ENCODE measurements at regions not wholly inside any gene's neighbourhood (a gene's known extent, or its start where the extent isn't known, plus 50 kb on each side); places are given as distances from the start of the nearest gene placed in this dataset.

DNA sequence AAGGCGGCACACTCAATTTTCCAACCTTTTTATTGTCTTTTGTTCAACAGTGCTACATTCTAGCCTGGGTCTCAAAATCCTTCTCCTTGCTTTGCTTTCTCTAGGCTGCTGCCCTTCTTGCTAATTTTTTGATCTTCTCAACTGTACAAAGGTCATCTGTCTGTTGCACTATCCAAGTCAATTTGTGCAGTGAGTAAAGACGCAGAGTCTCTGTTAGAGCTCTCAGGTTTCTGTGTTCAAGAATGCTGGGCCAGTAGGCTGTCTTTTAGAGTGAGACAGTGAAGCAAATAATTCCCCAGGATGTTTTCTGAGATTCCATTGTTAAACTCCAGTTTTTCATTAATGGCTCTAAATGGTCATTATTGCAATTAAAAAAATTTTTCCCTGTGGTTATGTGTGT, 255.7 kb upstream of the ACTBL2 start:
- Histone ChIP-seq H3K4me3 (ENCODE audit: extremely low read depth in 1 of 4, insufficient read depth in 2 of 4, low read depth in 3 of 4, low read length in 4 of 4) (no peak overlapping the region), H3K18ac (ENCODE audit: extremely low read depth, low read length) (no peak overlapping the region), H3K56ac (replicated peaks; ENCODE audit: insufficient read length, low read depth, low read length) (no peak overlapping the region), H3K27ac (ENCODE audit: low read depth, low read length) (no peak overlapping the region), H3K4me1 (replicated peaks in 1 of 4; ENCODE audit: control insufficient read depth in 3 of 4, insufficient read depth in 4 of 4, low read length in 3 of 4) (peaks cover 0 to 4% (median 0%) of the 10 kb centered on the region in 4 experiments; a peak in 1 of 7 replicates), H4K8ac (ENCODE audit: extremely low read depth, insufficient read depth, low read length) (no peak overlapping the region), H3K27me3 (replicated peaks in 1 of 4; ENCODE audit: control insufficient read depth in 3 of 4, extremely low read depth in 1 of 4, insufficient read depth in 3 of 4, low read length in 3 of 4) (no peaks in the 10 kb centered on the region), H4K20me1 (replicated peaks in 1 of 2; ENCODE audit: control insufficient read depth in 1 of 2, insufficient read depth in 2 of 2, low read length in 2 of 2) (no peaks in the 10 kb centered on the region), H4K5ac (ENCODE audit: insufficient read length, low read depth, low read length) (no peak overlapping the region), H2AFZ (ENCODE audit: low read length) (no peak overlapping the region), H3K79me2 (ENCODE audit: control insufficient read depth in 1 of 2, insufficient read depth in 2 of 2, low read length in 2 of 2) (no peaks in the 10 kb centered on the region), H4K91ac (replicated peaks; ENCODE audit: insufficient read length, low read length) (no peak overlapping the region), H2BK20ac (ENCODE audit: low read length) (no peak overlapping the region), H2BK15ac (ENCODE audit: low read length) (no peak overlapping the region), H2BK12ac (ENCODE audit: low read depth, low read length) (no peak overlapping the region), H3K14ac (ENCODE audit: insufficient read length) (no peak overlapping the region), H3K36me3 (ENCODE audit: control insufficient read depth in 2 of 4, insufficient read depth in 4 of 4, low read length in 3 of 4) (no peaks in the 10 kb centered on the region), H2BK120ac (replicated peaks; ENCODE audit: low read depth, low read length) (no peak overlapping the region), H2BK5ac (ENCODE audit: low read depth, low read length) (no peak overlapping the region), H3K23me2 (ENCODE audit: low read depth, low read length) (no peaks in the 10 kb centered on the region; the same call in 1 of the 2 replicates), H3K79me1 (ENCODE audit: low read depth, low read length) (no peaks in the 10 kb centered on the region), H3K9ac (replicated peaks in 1 of 4; ENCODE audit: extremely low read depth in 1 of 4, low read depth in 3 of 4, low read length in 3 of 4) (no peak overlapping the region), H3K4ac (replicated peaks; ENCODE audit: insufficient read length, low read depth, low read length) (no peak overlapping the region), H3K23ac (ENCODE audit: insufficient read length) (no peak overlapping the region), H2AK5ac (ENCODE audit: low read depth, low read length) (no peak overlapping the region), H3K9me3 (ENCODE audit: insufficient read depth in 2 of 2, low read depth in 1 of 2, low read length in 1 of 2) (no peaks in the 10 kb centered on the region), H3K4me2 (ENCODE audit: insufficient read depth in 1 of 2, low read depth in 2 of 2, low read length in 2 of 2) (no peak overlapping the region)
- DNase-seq (ENCODE audit: low read depth in 1 of 2, low spot score in 2 of 2): no peak
- no peak for TF ChIP-seq KDM1A (IDR thresholded peaks at IDR 0.05; ENCODE audit: borderline replicate concordance, low read length)
- TF ChIP-seq CTBP2 (IDR thresholded peaks at IDR 0.05; ENCODE audit: borderline replicate concordance, insufficient read depth, insufficient read length, low read length): no peak
- TF ChIP-seq, protein P1, sequence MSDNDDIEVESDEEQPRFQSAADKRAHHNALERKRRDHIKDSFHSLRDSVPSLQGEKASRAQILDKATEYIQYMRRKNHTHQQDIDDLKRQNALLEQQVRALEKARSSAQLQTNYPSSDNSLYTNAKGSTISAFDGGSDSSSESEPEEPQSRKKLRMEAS (IDR thresholded peaks at IDR 0.05): no peak
- FAIRE-seq: no peak
- POLR2A ChIA-PET (ENCODE audit: partially characterized antibody): no interaction called here
- 77% methylated on average over 2 of the region's 2 CpGs; no CpG with 5 or more reads in 1 of the 2 experiments for WGBS, 2 experiments (ENCODE audit: extremely low coverage in 1 of 2, insufficient coverage in 1 of 2, insufficient read length in 1 of 2, insufficient replicate concordance in 2 of 2, low coverage in 1 of 2, low lambda C conversion rate in 2 of 2, missing lambda C conversion rate in 1 of 2)
- CTCF ChIA-PET (ENCODE audit: partially characterized antibody): interaction anchor here (2.2 kb wide), 1 partner anchor 88 kb away, joined by 5 read pairs; no protein-coding TSS in a partner anchor

Data from H1 (cell line).